ENCODE measurements at regions not wholly inside any gene's neighbourhood (a gene's known extent, or its start where the extent isn't known, plus 50 kb on each side); places are given as distances from the start of the nearest gene placed in this dataset.
"Not testable (repeated sequence)": the region's sequence is repeated elsewhere in the genome, so short reads cannot be mapped to it uniquely, and the experiment has no call there.

DNA sequence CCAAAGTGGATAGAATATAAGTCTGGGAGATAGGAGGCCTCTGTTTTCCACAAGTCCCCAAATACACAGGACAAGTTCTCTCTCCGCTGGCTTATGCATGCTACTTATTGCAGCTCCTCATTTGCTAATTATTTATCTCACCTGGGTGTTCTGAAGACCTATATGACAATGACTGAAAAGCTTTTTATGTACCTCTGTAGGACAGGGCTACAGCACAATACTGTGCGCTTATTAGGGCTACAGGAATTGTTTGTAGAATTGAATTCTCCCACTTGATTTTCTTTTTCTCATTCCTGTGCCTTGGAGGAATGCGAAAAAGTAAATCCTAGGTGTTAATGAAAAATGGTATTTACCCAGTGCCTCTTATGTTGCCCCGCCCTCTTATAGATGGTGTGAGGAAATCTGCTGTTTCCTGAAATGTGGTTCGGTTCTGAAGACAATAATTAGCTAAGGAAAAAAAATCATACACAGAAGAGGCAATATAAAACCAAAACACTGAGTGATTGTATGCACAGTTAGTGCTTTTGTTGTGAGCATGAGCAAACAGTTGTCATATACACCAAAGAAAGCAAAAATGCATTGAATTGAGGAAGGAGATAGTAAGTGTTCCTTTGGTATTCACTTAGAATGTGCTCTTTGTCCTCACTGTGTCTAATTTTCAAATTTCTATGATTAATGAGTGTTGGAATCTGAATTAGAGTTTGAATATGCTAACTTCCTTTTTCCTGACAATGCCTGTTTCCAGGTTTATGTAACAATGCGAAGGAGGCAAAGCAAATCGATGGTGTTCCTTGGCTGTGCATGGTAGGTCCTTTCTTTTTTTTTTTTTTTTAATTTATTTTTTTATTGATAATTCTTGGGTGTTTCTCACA lies 78.7 kb upstream of the PNPT1 start:
- DNase-seq (ENCODE audit: low read depth in 2 of 2): no peak

DNA sequence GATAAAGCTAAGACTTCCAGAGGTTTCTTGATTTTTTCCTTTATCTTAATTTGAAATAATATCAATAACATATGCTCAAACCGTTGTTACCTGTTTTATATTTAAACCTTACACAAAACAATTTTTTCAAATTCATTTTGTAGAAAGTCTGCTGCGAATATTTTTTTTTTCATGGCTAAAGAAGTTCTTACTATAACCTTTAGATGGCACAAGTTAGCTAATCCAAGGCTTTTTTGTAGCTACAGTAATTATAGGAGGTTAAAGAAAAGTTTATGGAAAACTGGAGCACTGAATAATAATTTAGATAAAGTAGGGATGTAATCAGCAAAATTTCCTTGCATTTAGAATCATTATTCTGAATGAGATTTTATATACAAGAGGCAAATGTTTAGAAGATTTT lies 78.0 kb upstream of the PNPT1 start:
- peak; percentile 21 to 32 for DNase-seq (ENCODE audit: low read depth in 2 of 2)

DNA sequence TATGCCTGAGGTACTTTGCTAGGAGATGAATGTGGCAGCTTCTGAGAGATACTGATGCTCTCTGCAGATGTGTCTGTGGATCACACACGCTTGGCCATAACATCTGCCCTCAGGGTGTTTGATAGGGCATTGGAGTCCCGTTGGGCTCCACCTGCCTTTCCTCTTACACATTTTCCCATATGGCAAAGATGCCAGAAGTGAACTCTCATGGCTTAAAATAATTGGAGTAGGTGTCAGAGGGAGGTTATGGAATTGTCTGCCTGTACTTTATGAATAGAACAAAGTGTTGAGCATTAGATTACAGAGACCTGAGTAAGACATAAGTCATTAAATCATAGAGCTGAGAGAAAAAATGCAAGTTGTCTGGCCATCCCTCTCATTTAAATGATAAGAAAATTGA lies 75.3 kb upstream of the PNPT1 start:
- DNase-seq (ENCODE audit: low read depth in 2 of 2): no peak

DNA sequence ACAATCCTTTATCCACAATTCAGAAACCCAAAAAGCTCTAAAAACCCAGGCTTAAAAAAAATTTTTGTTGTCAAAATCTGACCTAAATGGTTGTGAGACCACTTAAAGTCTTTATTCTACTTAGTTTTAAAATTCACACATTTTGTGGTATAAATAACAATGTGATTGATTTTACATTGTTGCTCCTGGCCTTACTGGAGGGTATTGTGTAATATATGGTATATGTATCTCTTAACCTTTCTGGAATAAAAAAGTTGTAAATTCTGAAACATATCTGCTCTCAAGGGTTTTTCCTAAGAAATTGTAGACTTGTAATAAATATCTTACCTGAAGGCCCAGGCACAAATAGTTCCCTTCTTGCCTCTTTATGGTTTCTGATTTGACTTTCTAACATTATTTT lies 73.3 kb upstream of the PNPT1 start:
- DNase-seq (ENCODE audit: low read depth in 2 of 2): no peak

DNA sequence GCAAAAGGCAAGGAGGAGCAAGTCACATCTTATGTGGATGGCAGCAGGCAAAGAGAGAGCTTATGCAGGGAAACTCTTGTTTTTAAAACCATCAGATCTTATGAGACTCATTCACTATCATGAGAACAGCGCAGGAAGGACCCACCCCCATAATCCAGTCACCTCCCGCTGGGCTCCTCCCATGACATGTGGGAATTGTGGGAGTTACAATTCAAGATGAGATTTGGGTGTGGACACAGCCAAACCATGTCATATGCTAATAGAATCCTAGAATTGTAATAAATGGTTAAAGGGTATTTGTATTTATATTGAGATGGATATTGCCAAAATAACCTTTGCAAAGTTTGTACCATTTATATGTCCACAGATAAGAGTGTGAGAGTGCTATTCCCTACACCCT lies 72.1 kb upstream of the PNPT1 start:
- not testable (repeated sequence) for DNase-seq (ENCODE audit: low read depth in 2 of 2)

DNA sequence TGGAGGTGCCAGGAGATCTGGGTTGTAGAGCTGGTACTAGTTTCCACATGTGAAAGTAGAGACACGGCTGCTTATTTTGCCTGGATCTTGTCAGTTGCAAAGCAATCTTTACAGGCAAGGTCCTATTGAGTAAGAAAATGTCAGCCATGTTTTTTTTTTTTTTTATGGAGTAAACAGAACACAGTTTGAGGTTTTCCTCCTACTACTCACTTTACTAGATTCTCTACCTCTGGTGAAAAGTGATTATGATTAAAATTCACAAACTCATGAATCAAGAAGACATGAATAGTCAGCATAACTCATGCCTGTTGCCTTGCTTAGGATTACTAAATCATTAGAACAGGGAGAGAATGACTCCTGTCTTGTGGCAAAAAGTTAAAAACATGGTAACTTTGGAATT lies 70.1 kb upstream of the PNPT1 start:
- DNase-seq (ENCODE audit: low read depth in 2 of 2): no peak

DNA sequence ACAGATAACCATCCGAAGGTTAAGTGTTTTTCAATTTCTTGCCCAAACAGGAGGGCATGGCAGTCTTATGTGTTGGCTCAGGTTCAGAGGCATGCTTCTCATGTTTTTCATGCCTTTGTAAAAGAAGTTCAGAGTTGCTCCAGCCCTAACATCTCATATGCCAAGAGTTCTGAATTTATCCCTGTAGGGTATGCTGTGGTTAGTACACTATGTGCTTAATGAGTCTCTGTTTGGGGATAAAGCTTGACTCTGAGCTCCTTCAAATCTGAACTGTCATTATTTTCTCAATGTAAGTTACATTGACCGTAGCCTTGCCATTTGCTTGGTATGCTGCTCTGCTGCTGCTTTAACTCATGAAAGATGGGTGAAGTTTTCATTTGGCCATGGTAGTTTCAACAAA lies 67.9 kb upstream of the PNPT1 start:
- DNase-seq (ENCODE audit: low read depth in 2 of 2): no peak

DNA sequence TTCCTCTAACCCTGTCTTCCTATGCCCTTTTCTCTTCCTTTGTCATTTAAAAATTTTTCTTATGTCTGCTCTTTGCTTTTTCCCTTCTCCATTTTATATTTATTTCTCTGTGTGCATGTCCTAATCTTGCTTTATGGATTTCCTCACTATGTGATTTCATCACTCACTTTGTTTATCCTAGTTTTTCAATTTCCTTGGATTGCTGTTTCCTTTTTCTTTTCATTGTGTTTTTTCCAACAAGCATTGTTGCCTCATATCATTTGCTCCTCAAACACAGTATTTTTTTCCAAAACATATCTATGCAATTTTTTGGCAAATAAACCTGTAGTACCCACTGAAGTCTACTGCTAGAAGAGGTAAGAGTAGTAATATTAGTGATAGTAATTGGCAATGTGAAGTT lies 67.4 kb upstream of the PNPT1 start:
- no peak for DNase-seq (ENCODE audit: low read depth in 2 of 2)

DNA sequence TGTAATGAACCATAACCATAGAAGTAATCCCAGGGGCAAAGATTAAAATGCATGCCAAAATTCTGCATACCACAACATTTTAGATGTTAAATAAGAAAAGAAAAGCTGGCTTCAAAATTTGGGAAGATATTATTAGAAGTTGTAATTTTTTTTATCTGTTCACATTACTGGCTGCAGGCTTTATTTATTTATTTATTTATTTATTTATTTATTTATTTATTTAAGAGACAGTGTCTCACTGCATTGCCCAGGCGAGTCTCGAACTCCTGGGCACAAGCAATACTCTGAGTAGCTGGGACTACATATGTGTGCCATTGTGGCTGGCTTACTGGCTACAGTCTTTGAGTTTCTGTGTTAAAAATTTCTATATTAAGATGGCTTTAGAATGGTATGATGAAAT lies 66.5 kb upstream of the PNPT1 start:
- no peak for DNase-seq (ENCODE audit: low read depth in 2 of 2)

DNA sequence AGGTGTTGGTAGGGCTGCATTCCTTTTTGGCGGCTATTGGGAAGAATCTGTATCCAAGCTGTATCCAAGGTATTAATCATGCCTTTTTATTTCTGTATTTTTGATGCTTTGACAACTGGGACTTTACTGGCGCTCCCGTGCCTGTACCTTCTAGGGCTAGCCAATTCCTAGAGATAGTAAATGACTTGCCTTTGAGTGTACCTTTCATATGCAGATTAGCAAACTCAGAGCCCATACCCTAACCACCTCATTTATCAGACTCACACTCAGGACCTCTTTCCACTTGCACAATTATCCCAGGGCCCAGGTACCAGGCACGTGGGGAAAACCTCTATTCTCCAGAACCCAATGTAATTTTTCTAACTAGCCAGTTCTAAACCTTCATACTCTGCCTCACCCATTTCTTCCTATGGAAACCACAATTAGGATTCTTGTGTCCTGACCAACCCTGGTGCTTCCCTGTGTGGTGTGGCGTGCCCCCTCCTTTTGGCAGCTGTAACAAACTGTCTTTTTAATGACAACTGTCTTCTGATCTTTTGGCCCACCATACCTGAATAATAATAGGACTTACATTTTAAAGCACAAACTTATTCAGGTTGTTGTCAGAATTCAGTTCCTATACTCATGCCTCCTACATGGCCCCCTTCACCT lies 65.8 kb upstream of the PNPT1 start:
- DNase-seq (ENCODE audit: low read depth in 2 of 2): no peak

DNA sequence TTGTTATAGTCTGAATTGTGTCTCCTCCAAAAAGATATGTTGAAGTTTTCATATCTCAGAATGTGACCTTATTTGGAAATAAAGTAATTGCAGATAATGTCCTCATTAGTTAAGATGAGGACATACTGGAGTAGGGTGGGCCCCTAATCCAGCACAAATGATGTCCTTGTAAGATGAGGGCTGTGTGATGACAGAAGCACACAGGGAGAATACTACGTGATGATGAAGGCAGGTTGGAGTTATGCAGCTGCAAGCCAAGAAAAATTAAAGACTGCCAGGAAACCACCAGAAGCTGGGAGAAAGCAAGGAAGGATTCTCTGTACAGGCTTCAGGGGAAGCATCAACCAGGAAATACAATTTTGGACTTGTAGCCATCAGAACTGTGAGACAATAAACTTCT lies 58.3 kb upstream of the PNPT1 start:
- DNase-seq (ENCODE audit: low read depth in 2 of 2): no peak

DNA sequence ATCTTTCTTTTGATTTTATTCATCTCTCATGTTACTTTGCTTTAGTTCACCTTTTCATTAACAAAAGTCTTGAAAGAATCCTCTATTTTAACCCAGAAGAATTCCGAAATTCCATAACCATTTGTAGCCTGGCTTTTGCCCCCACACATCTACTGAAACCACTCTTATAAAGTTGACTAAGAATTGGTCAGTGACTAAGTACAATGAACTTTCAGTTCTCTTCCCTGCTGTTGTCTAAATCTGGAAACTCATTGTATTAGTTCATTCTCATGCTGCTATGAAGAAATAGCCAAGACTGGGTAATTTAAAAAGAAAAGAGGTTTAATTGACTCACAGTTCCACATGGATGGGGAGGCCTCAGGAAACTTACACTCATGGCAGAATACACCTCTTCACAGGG lies 49.9 kb upstream of the PNPT1 start:
- DNase-seq (ENCODE audit: low read depth in 2 of 2): peak; percentile 7 to 9
